ENCODE measurements at regions not wholly inside any gene's neighbourhood (a gene's known extent, or its start where the extent isn't known, plus 50 kb on each side); places are given as distances from the start of the nearest gene placed in this dataset.

- Histone ChIP-seq H3K4me2 (ENCODE audit: insufficient read depth, low read length) (no peak overlapping the region), H2AFZ (ENCODE audit: low read depth, low read length) (no peak overlapping the region), H4K20me1 (replicated peaks; ENCODE audit: control insufficient read depth, extremely low read depth, insufficient read depth, low read length) (no peaks in the 10 kb centered on the region), H3K27me3 (ENCODE audit: control insufficient read depth in 2 of 2, insufficient read depth in 2 of 2, low read length in 2 of 2) (no peaks in the 10 kb centered on the region), H3K79me2 (ENCODE audit: control insufficient read depth, insufficient read depth, low read length) (no peaks in the 10 kb centered on the region), H3K4me1 (ENCODE audit: control insufficient read depth, extremely low read depth, insufficient read depth, low read length) (no peaks in the 10 kb centered on the region), H3K36me3 (ENCODE audit: control insufficient read depth in 2 of 2, extremely low read depth in 1 of 2, insufficient read depth in 2 of 2, low read length in 2 of 2) (no peaks in the 10 kb centered on the region), H3K9ac (replicated peaks; ENCODE audit: extremely low read depth, insufficient read depth, low read length) (no peak overlapping the region), H3K9me3 (replicated peaks; ENCODE audit: control insufficient read depth, insufficient read depth, low read length) (no peaks in the 10 kb centered on the region), H3K4me3 (replicated peaks in 1 of 3; ENCODE audit: insufficient read depth in 1 of 3, low read depth in 1 of 3, low read length in 3 of 3) (no peak overlapping the region), H3K9me1 (replicated peaks; ENCODE audit: control insufficient read depth, extremely low read depth, insufficient read depth, low read length) (no peaks in the 10 kb centered on the region), H3K27ac (ENCODE audit: insufficient read depth, low read depth, low read length) (no peak overlapping the region)
- DNase-seq (ENCODE audit: low read depth, low spot score) (no peak), FAIRE-seq (no peak)
- dilution Hi-C loops (cut with MboI; ENCODE audit: extremely low pct_ligation_motif_present, low sequenced_read_pairs) (no loop called here), intact Hi-C loops (cut with micrococcal nuclease) (no loop called here)
- BruUV-seq (replicated peaks): no TSS peak
- ChIA-PET POLR2A (no interaction called here), CTCF (no interaction called here)
- TF ChIP-seq MAX (IDR thresholded peaks at IDR 0.05; ENCODE audit: insufficient read depth, insufficient read length) (no peak), POLR2A (IDR thresholded peaks at IDR 0.05; ENCODE audit: low read depth, low read length) (no peak), JUN (IDR thresholded peaks at IDR 0.05; ENCODE audit: borderline replicate concordance, insufficient read depth, insufficient read length, low read depth) (no peak), POLR2AphosphoS5 (IDR thresholded peaks at IDR 0.05; ENCODE audit: insufficient read depth, low read depth, low read length) (no peak), FOS (IDR thresholded peaks at IDR 0.05; ENCODE audit: borderline replicate concordance, insufficient read depth, low read length) (no peak), GATA2 (IDR thresholded peaks at IDR 0.05; ENCODE audit: insufficient read depth, insufficient read length, low read depth, low read length) (no peak), CTCF (IDR thresholded peaks at IDR 0.05; ENCODE audit: extremely low read depth in 1 of 2, insufficient read depth in 1 of 2, low read depth in 1 of 2, low read length in 2 of 2) (no peak), EZH2 (IDR thresholded peaks at IDR 0.05; ENCODE audit: borderline replicate concordance, low read depth, low read length, severe bottlenecking) (no peak), MYC (IDR thresholded peaks at IDR 0.05; ENCODE audit: low read depth, low read length) (no peak)
These were observed 102.1 kb upstream of the MXRA5 start for GRCh38 chrX:3448563-3448962.
